ENCODE measurements at regions not wholly inside any gene's neighbourhood (a gene's known extent, or its start where the extent isn't known, plus 50 kb on each side); places are given as distances from the start of the nearest gene placed in this dataset.

DNA sequence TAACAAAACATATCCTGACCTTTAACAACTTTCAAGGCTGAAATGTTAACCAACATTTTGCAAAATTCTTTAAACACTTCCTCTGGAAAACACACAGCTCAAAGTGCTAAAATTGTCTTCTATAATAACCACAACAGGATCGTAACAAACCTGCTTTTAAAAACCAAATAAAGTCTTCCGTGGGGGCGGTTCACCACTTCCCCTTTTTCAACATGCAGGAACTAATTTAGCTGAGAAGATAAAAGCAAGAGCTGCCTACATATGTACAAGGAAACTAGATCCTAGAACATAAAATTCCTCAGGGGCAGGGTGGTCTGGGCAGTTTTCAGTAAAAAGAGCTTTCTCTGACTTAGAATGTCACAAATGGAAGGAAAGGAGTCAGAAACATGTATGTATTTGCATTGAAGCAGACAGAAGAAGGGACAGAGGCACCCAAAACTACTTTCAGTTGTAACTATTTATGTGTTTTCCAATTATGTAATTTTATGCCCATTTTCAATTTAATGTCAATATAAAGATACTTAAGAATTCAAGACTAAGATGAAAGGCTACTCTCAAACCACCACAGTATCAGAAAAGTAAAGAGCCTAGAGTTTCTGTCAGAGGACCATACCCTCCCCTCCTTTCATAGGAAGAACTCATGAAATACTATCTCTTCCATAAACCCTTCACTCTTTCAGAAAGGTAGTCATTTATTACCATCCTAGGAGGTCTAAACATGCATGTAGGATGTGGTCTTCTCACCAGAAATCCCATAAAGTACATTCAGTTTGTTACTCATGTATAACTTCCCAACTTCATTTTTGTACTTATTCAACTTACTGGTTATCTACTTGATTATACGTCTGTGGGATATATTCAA lies 185.9 kb upstream of the RASA1 start:
- H3K36me3 Mint-ChIP-seq (ENCODE audit: low read depth) = peaks cover 9% of the 10 kb centered on the region
- peak overlapping the region; percentile 41 for H3K4me3 Mint-ChIP-seq (ENCODE audit: low read depth)
- H3K27me3 Mint-ChIP-seq (ENCODE audit: low read depth) = no peaks in the 10 kb centered on the region
- H3K27ac Mint-ChIP-seq = peak overlapping the region; percentile 54
- intact Hi-C loops (cut with micrococcal nuclease) = loop anchor here (2.0 to 5.0 kb wide), 4 partner anchors 39 to 259 kb away; partner anchors contain the start of gene RASA1
- H3K4me1 Mint-ChIP-seq (ENCODE audit: low read depth) = peaks cover 41% of the 10 kb centered on the region
- H3K9me3 Mint-ChIP-seq = peaks cover 15% of the 10 kb centered on the region
- DNase-seq (ENCODE audit: low spot score) = peak; percentile 30

DNA sequence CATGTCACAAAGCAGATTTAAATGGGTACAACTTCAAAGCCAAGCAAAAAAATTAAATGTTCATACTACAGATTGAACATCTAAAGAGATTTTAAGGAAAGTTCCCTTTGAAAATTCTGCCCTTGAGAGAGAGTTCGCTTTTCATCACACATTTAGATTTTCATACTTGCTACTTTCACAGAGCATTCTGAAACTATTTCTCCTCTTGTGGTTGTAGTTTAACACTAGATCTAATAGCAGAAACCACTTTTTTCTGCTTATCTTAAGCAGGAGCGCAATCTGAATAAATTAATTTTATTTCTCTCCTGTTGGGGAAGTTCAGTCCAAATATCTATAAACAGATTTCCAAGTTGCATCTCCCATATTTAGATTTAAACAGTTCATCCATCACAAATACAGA lies 173.3 kb upstream of the RASA1 start:
- DNase-seq (ENCODE audit: low spot score) = no peak
- intact Hi-C loops (cut with micrococcal nuclease) = no loop called here
- peaks cover 7% of the 10 kb centered on the region for H3K4me1 Mint-ChIP-seq (ENCODE audit: low read depth)
- no peak overlapping the region for H3K27ac Mint-ChIP-seq
- H3K27me3 Mint-ChIP-seq (ENCODE audit: low read depth) = peaks cover 26% of the 10 kb centered on the region
- H3K36me3 Mint-ChIP-seq (ENCODE audit: low read depth) = no peaks in the 10 kb centered on the region
- H3K9me3 Mint-ChIP-seq = peaks cover 9% of the 10 kb centered on the region
- H3K4me3 Mint-ChIP-seq (ENCODE audit: low read depth) = no peak overlapping the region

DNA sequence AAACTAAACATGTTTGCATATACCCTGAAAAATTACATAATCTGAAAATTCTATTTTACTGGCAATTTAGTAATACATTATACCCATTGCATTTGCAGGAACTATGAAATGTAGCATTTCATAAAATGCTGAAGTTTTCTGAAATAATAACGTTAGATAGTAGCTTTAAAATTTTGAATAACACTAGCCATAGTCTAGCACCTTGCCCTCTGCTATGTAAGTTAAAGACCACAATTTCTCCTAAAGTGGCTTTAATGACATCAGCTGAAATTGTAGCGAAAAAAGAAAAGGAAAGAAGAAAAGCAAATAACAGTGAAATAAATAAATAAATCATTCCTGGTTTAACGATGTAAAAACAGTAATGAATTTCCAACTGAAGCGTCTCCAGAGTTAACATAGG lies 172.8 kb upstream of the RASA1 start:
- no peak overlapping the region for H3K27ac Mint-ChIP-seq
- no peak overlapping the region for H3K4me3 Mint-ChIP-seq (ENCODE audit: low read depth)
- peaks cover 7% of the 10 kb centered on the region for H3K4me1 Mint-ChIP-seq (ENCODE audit: low read depth)
- DNase-seq (ENCODE audit: low spot score) = no peak
- H3K27me3 Mint-ChIP-seq (ENCODE audit: low read depth) = peaks cover 26% of the 10 kb centered on the region
- peaks cover 4% of the 10 kb centered on the region for H3K9me3 Mint-ChIP-seq
- H3K36me3 Mint-ChIP-seq (ENCODE audit: low read depth) = no peaks in the 10 kb centered on the region
- intact Hi-C loops (cut with micrococcal nuclease) = no loop called here

DNA sequence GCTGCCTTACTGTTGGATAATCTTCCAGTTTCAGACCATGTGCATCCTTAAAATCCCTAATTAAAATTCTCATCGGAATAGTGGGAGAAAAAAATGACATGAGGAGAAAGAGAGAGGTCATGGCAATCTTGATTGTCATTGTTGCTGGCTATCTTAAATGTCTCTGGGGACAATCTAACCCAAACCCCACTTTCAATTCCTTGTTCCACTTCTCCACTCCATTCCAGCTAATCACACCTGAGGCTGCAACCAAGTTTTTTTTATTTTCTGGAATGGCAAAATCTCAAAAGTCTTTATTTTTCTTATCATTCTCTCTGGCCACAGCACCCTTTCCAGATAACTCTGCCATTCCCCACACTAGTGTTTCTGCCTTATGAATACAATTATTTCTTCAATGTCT lies 171.9 kb upstream of the RASA1 start:
- Mint-ChIP-seq H3K27me3 (ENCODE audit: low read depth) (peaks cover 26% of the 10 kb centered on the region), H3K27ac (no peak overlapping the region), H3K36me3 (ENCODE audit: low read depth) (no peaks in the 10 kb centered on the region), H3K9me3 (no peaks in the 10 kb centered on the region), H3K4me1 (ENCODE audit: low read depth) (peaks cover 7% of the 10 kb centered on the region), H3K4me3 (ENCODE audit: low read depth) (no peak overlapping the region)
- intact Hi-C loops (cut with micrococcal nuclease) = no loop called here
- no peak for DNase-seq (ENCODE audit: low spot score)

DNA sequence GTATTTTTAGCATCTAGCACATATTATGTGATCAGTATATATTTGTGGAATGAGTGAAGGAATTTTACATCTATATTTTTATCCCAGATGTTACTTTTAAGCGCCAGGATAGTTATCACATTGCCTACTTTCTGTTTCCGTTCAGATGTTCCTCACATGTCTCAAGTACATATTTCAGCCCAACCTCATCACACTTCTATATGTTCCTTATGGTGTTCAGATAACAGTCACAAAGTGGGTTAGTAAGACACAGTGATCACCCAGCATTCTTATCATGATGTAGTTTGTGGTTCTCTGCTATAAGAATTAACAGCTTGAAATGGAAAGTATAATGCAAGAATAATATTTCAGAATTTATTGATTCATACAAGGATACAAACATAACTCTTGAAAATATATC lies 170.0 kb upstream of the RASA1 start:
- Mint-ChIP-seq H3K36me3 (ENCODE audit: low read depth) (no peaks in the 10 kb centered on the region), H3K27me3 (ENCODE audit: low read depth) (peaks cover 26% of the 10 kb centered on the region), H3K27ac (no peak overlapping the region), H3K4me1 (ENCODE audit: low read depth) (peaks cover 14% of the 10 kb centered on the region), H3K4me3 (ENCODE audit: low read depth) (no peak overlapping the region), H3K9me3 (no peaks in the 10 kb centered on the region)
- no peak for DNase-seq (ENCODE audit: low spot score)
- intact Hi-C loops (cut with micrococcal nuclease) = no loop called here

DNA sequence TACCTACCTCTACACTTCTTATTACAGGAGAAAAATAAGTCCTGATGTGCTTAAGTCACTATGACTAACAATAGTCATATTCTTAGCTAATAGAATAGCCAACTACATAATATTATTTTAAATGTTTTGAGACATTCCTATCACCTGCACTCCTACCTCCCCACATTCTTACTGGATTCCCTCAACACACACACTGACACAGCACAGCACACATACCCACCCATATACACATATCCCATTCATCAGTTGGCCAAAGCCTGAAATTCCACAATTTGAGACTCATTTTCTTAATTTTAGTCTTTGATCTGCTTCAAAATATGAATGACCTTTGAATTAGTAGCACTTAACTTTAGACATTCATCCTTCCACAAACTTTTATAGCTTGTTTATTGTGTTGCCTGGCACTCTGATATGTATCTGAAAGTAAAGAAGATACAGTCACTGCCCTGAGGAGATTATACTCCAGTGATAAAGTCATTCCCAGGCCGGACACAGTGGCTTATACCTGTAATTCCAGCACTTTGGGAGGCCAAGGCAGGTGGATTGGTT lies 168.3 kb upstream of the RASA1 start:
- H3K4me3 Mint-ChIP-seq (ENCODE audit: low read depth) = no peak overlapping the region
- DNase-seq (ENCODE audit: low spot score) = no peak
- intact Hi-C loops (cut with micrococcal nuclease) = no loop called here
- no peak overlapping the region for H3K27ac Mint-ChIP-seq
- H3K4me1 Mint-ChIP-seq (ENCODE audit: low read depth) = peaks cover 14% of the 10 kb centered on the region
- no peaks in the 10 kb centered on the region for H3K36me3 Mint-ChIP-seq (ENCODE audit: low read depth)
- H3K9me3 Mint-ChIP-seq = no peaks in the 10 kb centered on the region
- H3K27me3 Mint-ChIP-seq (ENCODE audit: low read depth) = peaks cover 23% of the 10 kb centered on the region

DNA sequence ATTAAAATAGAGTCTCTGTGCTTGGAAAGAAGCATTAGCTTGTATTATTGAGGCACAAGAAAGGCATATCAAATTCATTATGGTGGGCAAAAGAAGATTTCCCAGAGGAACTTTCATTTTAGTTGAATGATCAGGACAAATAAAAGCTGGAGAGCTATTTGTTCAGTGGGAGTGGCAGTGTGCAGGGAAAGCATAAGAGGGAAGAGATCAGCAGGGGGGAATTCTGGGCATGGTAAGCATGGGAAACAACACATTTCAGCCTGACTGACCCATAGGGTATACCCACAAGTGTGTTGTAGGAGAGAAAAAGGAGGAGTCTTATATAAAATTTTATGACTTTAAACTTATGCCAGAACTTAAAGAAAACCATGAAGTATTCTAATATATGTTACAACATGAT lies 167.7 kb upstream of the RASA1 start:
- Mint-ChIP-seq H3K9me3 (peaks cover under 1% of the 10 kb centered on the region), H3K4me3 (ENCODE audit: low read depth) (no peak overlapping the region), H3K27me3 (ENCODE audit: low read depth) (peaks cover 18% of the 10 kb centered on the region), H3K36me3 (ENCODE audit: low read depth) (no peaks in the 10 kb centered on the region), H3K4me1 (ENCODE audit: low read depth) (peaks cover 12% of the 10 kb centered on the region), H3K27ac (no peak overlapping the region)
- DNase-seq (ENCODE audit: low spot score) = no peak
- intact Hi-C loops (cut with micrococcal nuclease) = no loop called here

DNA sequence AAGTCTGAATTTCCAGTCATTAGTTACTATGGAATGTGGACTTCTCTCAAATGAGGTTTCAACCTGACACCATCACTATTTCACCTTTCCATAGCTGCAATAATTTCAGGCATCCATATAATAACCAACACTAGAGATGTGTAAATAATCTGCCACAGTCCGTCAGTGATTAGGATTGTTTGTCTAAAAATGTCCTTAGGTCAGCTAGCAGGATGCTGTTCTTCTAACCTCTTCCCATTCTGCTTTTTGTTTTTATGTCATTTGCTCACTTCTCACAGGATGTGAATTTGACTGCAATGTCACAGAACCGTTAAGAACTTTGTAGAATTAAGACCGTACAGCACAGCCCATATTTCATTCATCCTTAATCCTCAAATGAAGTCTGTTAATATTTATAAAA lies 166.4 kb upstream of the RASA1 start:
- Mint-ChIP-seq H3K4me3 (ENCODE audit: low read depth) (no peak overlapping the region), H3K27me3 (ENCODE audit: low read depth) (peaks cover 11% of the 10 kb centered on the region), H3K27ac (no peak overlapping the region), H3K4me1 (ENCODE audit: low read depth) (peaks cover 12% of the 10 kb centered on the region), H3K9me3 (peaks cover 9% of the 10 kb centered on the region), H3K36me3 (ENCODE audit: low read depth) (no peaks in the 10 kb centered on the region)
- DNase-seq (ENCODE audit: low spot score) = no peak
- intact Hi-C loops (cut with micrococcal nuclease) = no loop called here

DNA sequence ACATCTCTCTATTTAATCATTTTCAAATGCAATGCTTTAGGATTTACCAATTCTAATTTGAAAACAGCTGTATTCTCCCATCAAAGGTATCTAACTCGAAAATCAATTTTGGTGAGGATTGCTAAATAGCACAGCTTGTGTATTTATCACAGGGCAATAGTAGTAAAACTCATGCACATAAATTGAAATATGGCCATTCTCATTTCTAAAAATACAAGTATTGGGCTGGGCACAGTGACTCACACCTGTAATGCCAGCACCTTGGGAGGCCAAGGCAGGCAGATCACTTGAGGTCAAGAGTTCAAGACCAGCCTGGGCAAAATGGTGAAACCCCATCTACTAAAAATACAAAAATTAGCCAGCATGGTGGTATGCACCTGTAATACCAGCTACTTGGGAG lies 164.8 kb upstream of the RASA1 start:
- Mint-ChIP-seq H3K27me3 (ENCODE audit: low read depth) (no peaks in the 10 kb centered on the region), H3K9me3 (peaks cover 9% of the 10 kb centered on the region), H3K4me1 (ENCODE audit: low read depth) (peaks cover 12% of the 10 kb centered on the region), H3K27ac (no peak overlapping the region), H3K4me3 (ENCODE audit: low read depth) (no peak overlapping the region), H3K36me3 (ENCODE audit: low read depth) (no peaks in the 10 kb centered on the region)
- no peak for DNase-seq (ENCODE audit: low spot score)
- intact Hi-C loops (cut with micrococcal nuclease) = loop anchor here (2.0 kb wide), 1 partner anchor 18 kb away; no protein-coding TSS in a partner anchor

DNA sequence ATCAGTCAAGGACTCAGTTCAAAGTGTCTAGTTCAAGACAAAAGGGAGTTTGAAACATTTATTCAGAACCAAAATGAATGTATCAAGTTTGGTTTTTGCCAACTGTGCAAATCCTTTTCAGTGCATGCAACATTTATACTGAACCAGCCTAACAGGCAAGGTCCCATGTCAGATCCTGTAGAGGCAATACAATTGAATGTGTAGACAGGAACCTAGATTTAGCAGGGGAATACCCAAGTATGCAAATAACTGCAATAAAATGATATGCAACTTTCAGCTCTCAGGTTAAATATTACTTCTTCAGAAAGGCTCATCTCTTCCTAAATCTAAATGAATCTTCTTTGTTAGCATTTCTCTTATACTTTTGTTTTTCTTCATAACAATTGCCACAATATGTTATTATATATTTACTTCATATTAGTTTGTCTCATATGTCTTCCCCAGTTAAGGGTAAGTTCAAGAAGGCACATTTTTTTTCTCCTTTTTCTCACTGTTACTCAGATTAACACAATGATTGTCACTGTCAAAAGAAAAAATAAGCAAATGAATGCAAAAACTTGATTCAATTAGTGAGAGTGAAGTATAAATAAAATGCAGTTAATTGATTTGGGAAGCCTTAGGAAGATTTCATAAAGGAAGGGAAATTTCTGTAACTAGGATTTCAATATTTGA lies 163.9 kb upstream of the RASA1 start:
- H3K36me3 Mint-ChIP-seq (ENCODE audit: low read depth) = no peaks in the 10 kb centered on the region
- H3K27me3 Mint-ChIP-seq (ENCODE audit: low read depth) = no peaks in the 10 kb centered on the region
- intact Hi-C loops (cut with micrococcal nuclease) = loop anchor here (2.0 kb wide), 1 partner anchor 17 kb away; no protein-coding TSS in a partner anchor
- peaks cover 9% of the 10 kb centered on the region for H3K9me3 Mint-ChIP-seq
- H3K4me1 Mint-ChIP-seq (ENCODE audit: low read depth) = peaks cover 12% of the 10 kb centered on the region
- no peak overlapping the region for H3K4me3 Mint-ChIP-seq (ENCODE audit: low read depth)
- H3K27ac Mint-ChIP-seq = no peak overlapping the region
- DNase-seq (ENCODE audit: low spot score) = no peak

DNA sequence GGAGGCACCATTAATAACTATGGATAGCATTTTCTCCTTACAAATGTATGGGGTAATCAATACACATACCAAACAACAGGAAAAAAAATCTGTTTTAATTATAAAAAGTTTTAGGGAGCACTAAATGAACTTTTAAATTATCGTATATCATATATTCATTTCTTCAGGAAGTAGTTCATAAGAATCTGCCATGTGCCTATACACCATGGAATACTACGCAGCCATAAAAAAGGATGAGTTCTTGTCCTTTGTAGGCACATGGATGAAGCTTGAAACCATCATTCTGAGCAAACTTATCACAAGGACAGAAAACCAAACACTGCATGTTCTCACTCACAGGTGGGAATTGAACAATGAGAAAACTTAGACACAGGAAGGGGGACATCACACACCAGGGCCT lies 162.1 kb upstream of the RASA1 start:
- Mint-ChIP-seq H3K36me3 (ENCODE audit: low read depth) (no peaks in the 10 kb centered on the region), H3K9me3 (peaks cover 9% of the 10 kb centered on the region), H3K27ac (no peak overlapping the region), H3K4me3 (ENCODE audit: low read depth) (no peak overlapping the region), H3K27me3 (ENCODE audit: low read depth) (no peaks in the 10 kb centered on the region), H3K4me1 (ENCODE audit: low read depth) (peaks cover 12% of the 10 kb centered on the region)
- no peak for DNase-seq (ENCODE audit: low spot score)
- intact Hi-C loops (cut with micrococcal nuclease) = no loop called here

DNA sequence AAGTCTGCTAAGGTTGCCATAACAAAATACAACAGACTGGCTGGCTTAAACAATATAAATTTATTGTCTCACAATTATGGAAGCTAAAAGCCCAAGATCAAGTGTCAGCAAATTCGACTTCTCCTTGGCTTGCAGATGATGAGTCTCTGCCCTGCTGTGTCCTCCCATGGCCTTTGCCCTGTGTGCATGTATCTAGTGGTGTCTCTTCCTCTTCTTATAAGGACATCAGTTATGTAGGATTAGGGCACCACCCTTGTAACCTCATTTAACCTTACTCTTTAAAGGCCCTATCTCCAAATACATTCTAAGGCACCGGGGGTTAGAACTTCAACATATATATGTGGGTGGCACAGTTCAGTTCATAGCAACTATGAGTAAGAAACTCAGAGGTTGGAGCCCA lies 157.9 kb upstream of the RASA1 start:
- intact Hi-C loops (cut with micrococcal nuclease) = no loop called here
- H3K36me3 Mint-ChIP-seq (ENCODE audit: low read depth) = no peaks in the 10 kb centered on the region
- no peak overlapping the region for H3K27ac Mint-ChIP-seq
- no peak for DNase-seq (ENCODE audit: low spot score)
- no peak overlapping the region for H3K4me3 Mint-ChIP-seq (ENCODE audit: low read depth)
- H3K27me3 Mint-ChIP-seq (ENCODE audit: low read depth) = no peaks in the 10 kb centered on the region
- H3K4me1 Mint-ChIP-seq (ENCODE audit: low read depth) = peaks cover 15% of the 10 kb centered on the region
- peaks cover 9% of the 10 kb centered on the region for H3K9me3 Mint-ChIP-seq

DNA sequence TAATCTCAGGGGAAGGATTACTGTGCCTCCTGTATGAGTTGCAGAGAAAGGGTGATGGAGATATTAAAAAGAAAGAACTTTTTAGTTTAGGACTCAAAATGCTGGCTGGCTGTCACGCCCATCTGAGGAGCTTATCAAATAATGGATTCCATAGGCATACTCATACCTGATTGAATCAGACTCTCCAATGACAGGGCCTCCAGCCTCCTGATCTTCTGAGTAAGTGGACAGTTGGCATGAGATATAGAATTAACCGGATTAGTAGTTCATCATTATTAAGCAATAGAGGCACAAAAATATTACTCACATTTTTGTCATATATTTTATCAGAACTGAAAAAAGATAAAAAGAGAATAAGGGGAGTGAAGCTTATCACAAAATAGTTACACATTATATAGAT lies 157.0 kb upstream of the RASA1 start:
- Mint-ChIP-seq H3K27me3 (ENCODE audit: low read depth) (no peaks in the 10 kb centered on the region), H3K4me3 (ENCODE audit: low read depth) (no peak overlapping the region), H3K4me1 (ENCODE audit: low read depth) (peaks cover 15% of the 10 kb centered on the region), H3K27ac (no peak overlapping the region), H3K36me3 (ENCODE audit: low read depth) (no peaks in the 10 kb centered on the region), H3K9me3 (peaks cover under 1% of the 10 kb centered on the region)
- no peak for DNase-seq (ENCODE audit: low spot score)
- intact Hi-C loops (cut with micrococcal nuclease) = no loop called here

Measured in activated T-helper 2 cell treated with anti-CD3 and anti-CD28 coated beads, Interferon-gamma antibody, Interleukin-2, Interleukin-4, amounts not matched to agents 10 μg/mL and 5 μg/mL and 100 μg/mL, durations not matched to agents 14 hours and 24 hours and 36 hours (primary cell).